Neural progenitor cell (in vitro differentiated cells): ENCODE measurements at regions not wholly inside any gene's neighbourhood (a gene's known extent, or its start where the extent isn't known, plus 50 kb on each side); places are given as distances from the start of the nearest gene placed in this dataset.
A peak's percentile ranks its signal among the peaks of the same experiment; 100 is the strongest.

Source experiments
- DNase-seq: peaks from one replicate; pipeline ENCODE4 v3.0.0-alpha.2; 2016; ENCODE audit warnings: low spot score
- H2AFZ ChIP-seq: fragments of 200-600 bp; sonication (generic); replicated peaks from 2 replicates; pipeline ENCODE4 v1.6.1; 2016; ENCODE audit warnings: antibody characterized with exemption
- H3F3A ChIP-seq: fragments of 200-600 bp; sonication (generic); 2 replicates; pipeline ENCODE4 v1.6.1; 2016; ENCODE audit warnings: antibody characterized with exemption, low read depth
- H3K27ac ChIP-seq: fragments of 200-600 bp; sonication (generic); 2 replicates; pipeline ENCODE4 v1.5.1; 2016; ENCODE audit warnings: mild to moderate bottlenecking
- H3K27me3 ChIP-seq: fragments of 200-600 bp; sonication (generic); 2 replicates; pipeline ENCODE4 v1.6.1; 2016; ENCODE audit warnings: mild to moderate bottlenecking, moderate library complexity
- H3K36me3 ChIP-seq: fragments of 200-600 bp; sonication (generic); 2 replicates; pipeline ENCODE4 v1.5.1; 2016
- H3K4me1 ChIP-seq: fragments of 200-600 bp; sonication (generic); 2 replicates; pipeline ENCODE4 v1.6.1; 2016; ENCODE audit warnings: mixed run types
- H3K4me2 ChIP-seq: fragments of 200-600 bp; sonication (generic); 2 replicates; pipeline ENCODE4 v1.6.1; 2016
- H3K4me3 ChIP-seq: fragments of 200-600 bp; sonication (generic); 2 replicates; pipeline ENCODE4 v1.5.1; 2016
- H3K79me2 ChIP-seq: fragments of 200-600 bp; sonication (generic); 2 replicates; pipeline ENCODE4 v1.6.1; 2016; ENCODE audit warnings: low read depth
- H3K9ac ChIP-seq: fragments of 200-600 bp; sonication (generic); 2 replicates; pipeline ENCODE4 v1.6.1; 2016
- H3K9me3 ChIP-seq: fragments of 200-600 bp; sonication (generic); 2 replicates; pipeline ENCODE4 v1.5.1; 2016; ENCODE audit warnings: low read depth
- H4K20me1 ChIP-seq: fragments of 200-600 bp; sonication (generic); 2 replicates; pipeline ENCODE4 v1.6.1; 2016; ENCODE audit warnings: low read depth
- H3K27ac Mint-ChIP-seq: 3 replicates; pipeline ENCODE4 v1.8.0; 2021; ENCODE audit warnings: mixed read lengths
- H3K27me3 Mint-ChIP-seq: 2 replicates; pipeline ENCODE4 v1.8.0; 2022; ENCODE audit warnings: low read depth, mild to moderate bottlenecking, inconsistent platforms, moderate library complexity, mixed read lengths; ENCODE audit not compliant: insufficient read depth
- H3K36me3 Mint-ChIP-seq: 3 replicates; pipeline ENCODE4 v1.8.0; 2021; ENCODE audit warnings: mixed read lengths
- H3K4me1 Mint-ChIP-seq: 3 replicates; pipeline ENCODE4 v1.8.0; 2021; ENCODE audit warnings: mixed read lengths
- H3K4me3 Mint-ChIP-seq: 3 replicates; pipeline ENCODE4 v1.8.0; 2021; ENCODE audit warnings: mild to moderate bottlenecking, moderate library complexity, mixed read lengths
- H3K9me3 Mint-ChIP-seq: 3 replicates; pipeline ENCODE4 v1.8.0; 2020; ENCODE audit warnings: mixed read lengths
- CTCF ChIP-seq: fragments of 200-600 bp; sonication (generic); IDR thresholded peaks from 2 replicates; pipeline ENCODE4 v1.5.1; 2017; ENCODE audit warnings: antibody characterized with exemption, mild to moderate bottlenecking
- EZH2 ChIP-seq: fragments of 200-600 bp; sonication (generic); IDR thresholded peaks from 2 replicates; pipeline ENCODE4 v1.6.1; 2017; ENCODE audit warnings: antibody characterized with exemption, mild to moderate bottlenecking, moderate library complexity
- EZH2phosphoT487 ChIP-seq: fragments of 200-600 bp; sonication (generic); IDR thresholded peaks from 2 replicates; pipeline ENCODE4 v1.6.1; 2017; ENCODE audit warnings: antibody characterized with exemption

DNA sequence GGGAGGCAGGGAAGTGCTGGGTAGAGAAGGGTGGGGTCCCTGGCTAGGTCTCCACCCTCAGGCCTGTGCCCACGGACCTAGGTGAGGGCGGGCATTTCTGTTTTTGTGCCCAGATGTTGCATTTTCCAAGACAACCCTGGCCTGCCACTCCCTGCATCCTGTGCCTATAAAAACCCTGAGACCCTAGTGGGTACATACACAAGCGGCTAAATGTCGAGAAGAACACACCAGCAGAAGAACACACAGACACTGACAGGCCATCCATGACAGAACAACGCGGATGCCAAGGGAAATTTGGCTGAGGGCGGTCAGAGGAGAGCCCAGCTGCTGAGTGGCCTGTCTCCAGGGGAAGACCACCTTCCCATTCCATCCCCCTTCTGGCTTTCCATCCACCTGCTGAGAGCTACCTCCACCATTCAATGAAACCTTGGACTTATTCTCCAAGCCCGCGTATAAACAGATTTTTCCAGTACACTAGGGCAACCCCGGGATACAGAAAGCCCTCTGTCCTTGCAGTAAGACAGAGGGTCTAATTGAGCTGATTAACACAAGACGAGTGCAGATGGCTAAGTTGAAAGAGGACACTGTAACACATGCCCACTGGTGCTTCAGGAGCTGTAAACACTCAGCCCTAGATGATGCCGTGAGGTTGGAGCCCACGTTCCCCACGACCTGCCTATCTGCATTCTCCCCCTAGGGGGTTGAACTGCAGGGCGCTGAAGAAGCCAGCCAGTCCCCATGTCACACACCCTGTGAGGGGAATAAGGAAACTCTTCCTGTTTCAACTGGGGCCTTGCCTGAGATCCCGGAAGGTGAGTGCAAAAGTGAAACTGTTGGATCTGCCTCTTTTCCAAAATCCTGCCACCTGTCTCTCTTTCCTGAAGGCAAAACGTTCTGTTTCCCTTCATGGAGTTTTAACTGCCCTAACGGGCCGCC, 147.2 kb upstream of the COX10 start:
- Histone ChIP-seq H3K79me2 (no peaks in the 10 kb centered on the region), H3K4me1 (no peaks in the 10 kb centered on the region), H3K4me3 (no peak overlapping the region), H3K27me3 (no peaks in the 10 kb centered on the region), H3K9ac (no peak overlapping the region), H3F3A (no peaks in the 10 kb centered on the region), H4K20me1 (no peaks in the 10 kb centered on the region), H3K27ac (no peak overlapping the region), H3K36me3 (no peaks in the 10 kb centered on the region), H2AFZ (no peak overlapping the region), H3K9me3 (no peaks in the 10 kb centered on the region), H3K4me2 (no peak overlapping the region)
- Mint-ChIP-seq H3K4me3 (no peak overlapping the region), H3K4me1 (peaks cover 14% of the 10 kb centered on the region), H3K9me3 (no peaks in the 10 kb centered on the region), H3K27ac (no peak overlapping the region), H3K27me3 (no peaks in the 10 kb centered on the region), H3K36me3 (no peaks in the 10 kb centered on the region)
- TF ChIP-seq EZH2: no peak
- TF ChIP-seq CTCF: no peak
- TF ChIP-seq EZH2phosphoT487: no peak
- DNase-seq: no peak

- Mint-ChIP-seq H3K27ac (no peak overlapping the region), H3K36me3 (no peaks in the 10 kb centered on the region), H3K4me3 (no peak overlapping the region), H3K9me3 (no peaks in the 10 kb centered on the region), H3K4me1 (peaks cover 6% of the 10 kb centered on the region), H3K27me3 (no peaks in the 10 kb centered on the region)
- H3F3A ChIP-seq: no peaks in the 10 kb centered on the region
- no peaks in the 10 kb centered on the region for H4K20me1 ChIP-seq
- no peak overlapping the region for H3K27ac ChIP-seq
- H3K36me3 ChIP-seq: no peaks in the 10 kb centered on the region
- H3K4me1 ChIP-seq: peaks cover under 1% of the 10 kb centered on the region
- no peak overlapping the region for H2AFZ ChIP-seq
- TF ChIP-seq EZH2phosphoT487 (no peak), EZH2 (no peak), CTCF (no peak)
- H3K4me2 ChIP-seq: no peak overlapping the region
- no peak overlapping the region for H3K9ac ChIP-seq
- no peaks in the 10 kb centered on the region for H3K79me2 ChIP-seq
- H3K4me3 ChIP-seq: no peak overlapping the region
- H3K27me3 ChIP-seq: no peaks in the 10 kb centered on the region
- H3K9me3 ChIP-seq: no peaks in the 10 kb centered on the region
- DNase-seq: no peak
These were observed 146.4 kb upstream of the COX10 start for GRCh38 chr17:13922885-13923284.

DNA sequence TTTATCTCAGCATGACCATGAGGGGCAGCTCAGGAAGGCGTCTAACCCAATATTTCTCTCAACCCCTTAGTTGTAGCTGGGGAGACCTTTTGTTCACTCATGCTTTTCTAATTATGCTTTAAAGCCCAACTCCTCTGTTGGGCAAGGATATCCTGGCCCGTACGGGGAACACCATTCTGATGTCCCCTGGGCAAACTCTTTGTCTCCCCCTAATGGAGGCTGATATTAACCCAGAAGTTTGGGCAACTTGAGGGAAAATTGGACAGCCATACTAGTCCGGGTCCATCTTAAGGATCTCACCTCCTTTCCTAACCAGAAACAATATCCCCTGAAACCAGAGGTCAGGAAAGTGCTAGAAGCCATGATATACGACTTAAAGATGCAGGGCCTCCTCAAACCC, 143.7 kb upstream of the COX10 start:
- Mint-ChIP-seq H3K9me3 (peaks cover 5% of the 10 kb centered on the region), H3K36me3 (no peaks in the 10 kb centered on the region), H3K4me3 (no peak overlapping the region), H3K27me3 (peaks cover 2% of the 10 kb centered on the region), H3K27ac (no peak overlapping the region), H3K4me1 (no peaks in the 10 kb centered on the region)
- H3K9ac ChIP-seq: no peak overlapping the region
- H3K4me1 ChIP-seq: peaks cover 6% of the 10 kb centered on the region
- no peaks in the 10 kb centered on the region for H3K79me2 ChIP-seq
- no peak overlapping the region for H3K4me2 ChIP-seq
- no peak overlapping the region for H2AFZ ChIP-seq
- H3F3A ChIP-seq: no peaks in the 10 kb centered on the region
- H3K9me3 ChIP-seq: peaks cover 3% of the 10 kb centered on the region
- DNase-seq: no peak
- no peak overlapping the region for H3K4me3 ChIP-seq
- TF ChIP-seq CTCF (peak; percentile 15), EZH2phosphoT487 (no peak), EZH2 (no peak)
- no peak overlapping the region for H3K27ac ChIP-seq
- no peaks in the 10 kb centered on the region for H3K36me3 ChIP-seq
- H3K27me3 ChIP-seq: no peaks in the 10 kb centered on the region
- no peaks in the 10 kb centered on the region for H4K20me1 ChIP-seq
